ENCODE measurements at regions not wholly inside any gene's neighbourhood (a gene's known extent, or its start where the extent isn't known, plus 50 kb on each side); places are given as distances from the start of the nearest gene placed in this dataset.
A peak's percentile ranks its signal among the peaks of the same experiment; 100 is the strongest.

DNA sequence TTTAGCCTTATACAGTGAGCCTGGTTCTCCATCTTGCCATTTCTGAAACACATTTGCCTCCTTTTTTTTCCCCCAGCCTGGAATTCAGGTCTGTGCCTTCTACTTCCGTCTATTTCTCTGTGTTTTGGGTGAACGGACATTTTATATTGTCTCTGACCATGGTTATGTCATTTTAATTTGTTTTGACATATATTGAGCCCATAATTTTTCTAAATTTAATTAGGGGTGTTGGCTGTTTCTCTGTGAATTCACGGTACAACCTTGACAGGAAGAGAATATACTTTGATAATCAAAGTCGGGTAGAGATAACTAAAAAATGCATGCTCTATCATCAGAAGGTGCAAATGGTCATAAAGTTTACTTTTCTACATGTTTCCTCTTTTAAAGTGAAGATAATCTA lies 361.4 kb downstream of the VGLL3 start:
- Histone ChIP-seq H3K4me3 (ENCODE audit: low read depth, low read length) (no peak overlapping the region), H3K27ac (ENCODE audit: low read depth, low read length) (no peak overlapping the region), H3K4me1 (ENCODE audit: control insufficient read depth, insufficient read depth, low read length) (no peaks in the 10 kb centered on the region), H3K9me3 (ENCODE audit: control insufficient read depth, insufficient read depth, low read length) (no peaks in the 10 kb centered on the region), H3K27me3 (ENCODE audit: control insufficient read depth, insufficient read depth, low read length) (peaks cover 3% of the 10 kb centered on the region), H3K36me3 (ENCODE audit: control insufficient read depth, insufficient read depth, low read length) (no peaks in the 10 kb centered on the region)
- DNase-seq (ENCODE audit: low read depth in 4 of 6, low spot score in 6 of 6), result no peak
- no CpG with 5 or more reads among the region's 4 CpGs for WGBS (ENCODE audit: insufficient coverage)

DNA sequence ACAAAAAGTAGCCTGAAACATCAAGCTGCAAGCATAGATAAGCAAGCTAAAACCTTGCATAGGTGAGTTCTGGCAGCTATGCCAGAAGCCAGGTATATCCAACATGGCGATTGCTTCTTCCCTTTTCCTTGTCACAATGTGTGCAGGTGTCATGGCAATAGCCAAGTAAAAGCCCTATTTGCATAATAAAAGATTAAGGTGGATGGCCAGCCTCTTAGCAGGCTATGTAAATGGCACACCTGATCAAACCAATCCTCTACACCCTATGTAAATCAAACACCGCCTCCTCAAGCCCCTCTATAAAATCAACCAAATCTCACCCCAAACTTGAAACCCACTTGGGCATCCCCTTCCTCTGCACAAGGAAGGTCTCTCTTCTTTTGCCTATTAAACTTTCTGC lies 366.8 kb downstream of the VGLL3 start:
- no peak for DNase-seq (ENCODE audit: low read depth in 4 of 6, low spot score in 6 of 6)
- Histone ChIP-seq H3K4me3 (ENCODE audit: low read depth, low read length) (no peak overlapping the region), H3K27me3 (ENCODE audit: control insufficient read depth, insufficient read depth, low read length) (peaks cover under 1% of the 10 kb centered on the region), H3K4me1 (ENCODE audit: control insufficient read depth, insufficient read depth, low read length) (no peaks in the 10 kb centered on the region), H3K9me3 (ENCODE audit: control insufficient read depth, insufficient read depth, low read length) (no peaks in the 10 kb centered on the region), H3K27ac (ENCODE audit: low read depth, low read length) (no peak overlapping the region), H3K36me3 (ENCODE audit: control insufficient read depth, insufficient read depth, low read length) (no peaks in the 10 kb centered on the region)
- 100% methylated on average over 2 of the region's 2 CpGs for WGBS (ENCODE audit: insufficient coverage)

DNA sequence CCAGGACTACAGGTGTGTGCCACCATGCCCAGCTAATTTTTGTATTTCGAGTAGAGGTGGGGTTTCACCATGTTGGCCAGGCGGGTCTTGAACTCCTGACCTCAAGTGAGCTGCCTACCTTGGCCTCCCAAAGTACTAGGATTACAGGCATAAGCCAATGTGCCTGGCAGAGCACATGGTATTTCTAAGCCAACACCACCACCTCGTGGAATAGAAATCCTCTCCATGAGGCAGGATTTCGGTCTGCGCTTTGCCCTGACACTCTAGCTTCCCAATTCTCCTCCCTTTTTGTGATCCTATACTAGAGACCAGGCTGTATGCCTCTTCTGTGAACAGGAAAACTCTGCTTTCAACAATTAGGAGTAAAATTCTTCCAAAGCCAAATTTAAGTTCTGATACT lies 372.2 kb downstream of the VGLL3 start:
- 76% methylated on average over 5 of the region's 5 CpGs for WGBS (ENCODE audit: insufficient coverage)
- no peaks in the 10 kb centered on the region for H3K9me3 ChIP-seq (ENCODE audit: control insufficient read depth, insufficient read depth, low read length)

DNA sequence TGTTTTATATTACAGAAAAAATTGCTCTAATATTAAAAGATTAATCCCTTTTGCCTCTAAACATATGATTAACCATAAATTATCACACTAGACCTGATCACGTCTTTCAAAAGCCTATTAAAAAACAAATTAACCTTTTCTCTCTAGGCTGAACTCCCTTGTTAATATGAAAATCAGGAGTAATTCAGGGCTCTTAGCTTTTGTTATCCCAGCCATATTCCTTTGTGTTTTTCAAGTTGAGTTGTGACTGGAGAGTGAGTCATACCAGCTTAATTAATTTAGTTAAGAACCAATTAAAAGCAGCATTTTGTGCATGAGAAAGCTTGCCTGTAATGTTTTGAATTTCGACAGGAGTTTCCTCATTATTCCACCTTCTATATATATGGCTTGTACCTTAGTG lies 385.8 kb downstream of the VGLL3 start:
- Histone ChIP-seq H3K4me3 (ENCODE audit: low read depth, low read length) (no peak overlapping the region), H3K36me3 (ENCODE audit: control insufficient read depth, insufficient read depth, low read length) (no peaks in the 10 kb centered on the region), H3K27ac (ENCODE audit: low read depth, low read length) (no peak overlapping the region), H3K27me3 (ENCODE audit: control insufficient read depth, insufficient read depth, low read length) (no peaks in the 10 kb centered on the region), H3K9me3 (ENCODE audit: control insufficient read depth, insufficient read depth, low read length) (peaks cover 10% of the 10 kb centered on the region), H3K4me1 (ENCODE audit: control insufficient read depth, insufficient read depth, low read length) (no peaks in the 10 kb centered on the region)
- DNase-seq (ENCODE audit: low read depth in 4 of 6, low spot score in 6 of 6), result peak in 1 of 6 donors; percentile 21
- WGBS (ENCODE audit: insufficient coverage), result no CpG with 5 or more reads among the region's 2 CpGs

More for the DNA sequence above, 372.2 kb downstream of the VGLL3 start:
- Histone ChIP-seq H3K36me3 (ENCODE audit: control insufficient read depth, insufficient read depth, low read length) (no peaks in the 10 kb centered on the region), H3K27ac (ENCODE audit: low read depth, low read length) (no peak overlapping the region), H3K4me3 (ENCODE audit: low read depth, low read length) (no peak overlapping the region), H3K4me1 (ENCODE audit: control insufficient read depth, insufficient read depth, low read length) (no peaks in the 10 kb centered on the region), H3K27me3 (ENCODE audit: control insufficient read depth, insufficient read depth, low read length) (no peaks in the 10 kb centered on the region)
- no peak for DNase-seq (ENCODE audit: low read depth in 4 of 6, low spot score in 6 of 6)

DNA sequence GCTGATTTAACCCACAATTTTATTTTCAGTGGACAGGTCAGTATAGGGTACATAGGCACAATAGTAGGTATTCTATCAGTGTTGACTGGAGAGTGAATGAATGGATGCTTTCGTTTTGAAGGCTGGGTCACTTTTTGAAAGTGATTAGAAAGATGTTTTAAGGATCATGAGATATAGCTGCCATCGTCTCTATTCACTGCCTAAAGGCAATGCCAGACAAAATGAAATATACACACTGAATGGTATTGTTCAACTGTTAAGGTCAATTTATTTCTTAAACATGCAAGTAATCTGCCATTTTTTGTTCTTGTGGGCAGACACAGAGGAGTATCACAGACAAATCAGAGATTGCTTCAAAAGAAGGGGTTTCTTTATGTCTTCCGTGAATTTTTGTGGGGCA lies 395.3 kb downstream of the VGLL3 start:
- H3K36me3 ChIP-seq (ENCODE audit: control insufficient read depth, insufficient read depth, low read length), result no peaks in the 10 kb centered on the region
- H3K4me3 ChIP-seq (ENCODE audit: low read depth, low read length), result no peak overlapping the region
- H3K27me3 ChIP-seq (ENCODE audit: control insufficient read depth, insufficient read depth, low read length), result no peaks in the 10 kb centered on the region
- H3K27ac ChIP-seq (ENCODE audit: low read depth, low read length), result no peak overlapping the region
- no peaks in the 10 kb centered on the region for H3K4me1 ChIP-seq (ENCODE audit: control insufficient read depth, insufficient read depth, low read length)
- no peaks in the 10 kb centered on the region for H3K9me3 ChIP-seq (ENCODE audit: control insufficient read depth, insufficient read depth, low read length)
- no CpG with 5 or more reads among the region's 3 CpGs for WGBS (ENCODE audit: insufficient coverage)
- no peak for DNase-seq (ENCODE audit: low read depth in 4 of 6, low spot score in 6 of 6)

DNA sequence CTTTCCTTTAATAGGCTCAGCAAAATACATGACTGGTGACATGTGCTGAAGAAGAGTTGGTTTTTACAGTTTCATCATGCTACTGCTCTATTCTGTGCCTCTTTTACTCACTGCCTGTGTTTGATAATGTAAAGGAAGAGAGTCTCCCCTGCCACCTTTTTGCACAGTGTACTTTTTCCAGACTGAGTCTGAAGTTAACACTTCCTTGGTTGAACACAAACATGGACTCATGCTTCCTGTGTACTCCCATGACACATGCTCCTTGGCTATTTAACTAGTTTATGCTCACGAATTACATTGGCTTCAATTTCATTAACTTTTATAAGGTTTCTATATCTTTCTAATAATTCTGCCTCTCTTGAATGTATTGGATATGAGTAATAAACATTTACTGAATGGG lies 396.1 kb downstream of the VGLL3 start:
- no CpG with 5 or more reads among the region's 1 CpG for WGBS (ENCODE audit: insufficient coverage)
- Histone ChIP-seq H3K9me3 (ENCODE audit: control insufficient read depth, insufficient read depth, low read length) (no peaks in the 10 kb centered on the region), H3K4me1 (ENCODE audit: control insufficient read depth, insufficient read depth, low read length) (no peaks in the 10 kb centered on the region), H3K36me3 (ENCODE audit: control insufficient read depth, insufficient read depth, low read length) (no peaks in the 10 kb centered on the region), H3K27me3 (ENCODE audit: control insufficient read depth, insufficient read depth, low read length) (no peaks in the 10 kb centered on the region), H3K27ac (ENCODE audit: low read depth, low read length) (no peak overlapping the region), H3K4me3 (ENCODE audit: low read depth, low read length) (no peak overlapping the region)
- no peak for DNase-seq (ENCODE audit: low read depth in 4 of 6, low spot score in 6 of 6)

DNA sequence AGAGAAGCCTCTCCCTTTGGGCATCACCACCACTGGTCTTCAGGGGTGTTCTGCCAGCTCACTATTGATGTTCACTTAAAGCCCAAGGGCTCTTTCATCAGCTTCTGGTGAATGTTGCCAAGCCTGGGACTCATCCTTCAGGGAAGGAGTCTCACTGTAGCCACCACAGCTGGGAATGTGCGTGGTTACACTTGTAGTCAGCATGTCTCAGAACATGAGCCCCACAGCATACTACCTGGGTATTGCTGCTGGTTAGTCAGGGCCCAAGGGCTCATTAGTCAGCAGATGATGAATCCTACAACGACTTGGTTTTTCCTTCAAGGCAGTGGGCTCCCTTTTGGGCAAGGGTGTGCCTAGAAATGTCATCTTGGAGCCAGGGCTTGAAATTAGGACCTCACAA lies 412.9 kb downstream of the VGLL3 start:
- H3K4me3 ChIP-seq (ENCODE audit: low read depth, low read length), result no peak overlapping the region
- no peaks in the 10 kb centered on the region for H3K9me3 ChIP-seq (ENCODE audit: control insufficient read depth, insufficient read depth, low read length)
- WGBS (ENCODE audit: insufficient coverage), result 87% methylated on average over 1 of the region's 2 CpGs
- H3K27ac ChIP-seq (ENCODE audit: low read depth, low read length), result no peak overlapping the region
- no peaks in the 10 kb centered on the region for H3K27me3 ChIP-seq (ENCODE audit: control insufficient read depth, insufficient read depth, low read length)
- no peaks in the 10 kb centered on the region for H3K36me3 ChIP-seq (ENCODE audit: control insufficient read depth, insufficient read depth, low read length)
- DNase-seq (ENCODE audit: low read depth in 4 of 6, low spot score in 6 of 6), result no peak
- H3K4me1 ChIP-seq (ENCODE audit: control insufficient read depth, insufficient read depth, low read length), result no peaks in the 10 kb centered on the region

DNA sequence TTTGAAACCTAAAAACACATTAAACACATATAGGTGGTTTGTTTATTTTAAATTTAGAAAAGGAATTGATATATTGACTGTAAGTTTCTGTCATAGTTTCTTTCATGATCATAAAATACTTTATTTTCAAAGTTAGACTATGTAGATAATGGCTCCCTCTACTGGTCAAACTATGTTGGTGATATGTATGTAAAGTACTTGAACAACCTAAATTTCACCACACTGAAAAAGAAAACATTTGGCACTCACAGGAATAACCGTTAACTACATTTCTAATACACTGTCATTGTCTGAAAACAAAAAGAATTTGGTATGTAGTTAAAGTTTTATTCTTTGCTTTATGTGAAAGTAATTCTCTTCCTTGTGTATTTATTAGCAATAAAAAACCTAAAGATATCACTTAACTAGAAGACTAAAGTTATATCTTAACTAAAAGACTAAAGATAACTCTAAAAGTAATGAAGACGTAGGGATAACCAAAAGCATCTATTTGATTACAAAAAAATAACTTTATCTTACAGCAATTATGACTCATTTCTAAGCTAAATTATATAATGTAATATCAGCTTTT lies 427.5 kb downstream of the VGLL3 start:
- no peak overlapping the region for H3K27ac ChIP-seq (ENCODE audit: low read depth, low read length)
- WGBS (ENCODE audit: insufficient coverage), result no CpG with 5 or more reads among the region's 2 CpGs
- DNase-seq (ENCODE audit: low read depth in 4 of 6, low spot score in 6 of 6), result peak in 5 of 6 donors; percentile 33 to 90 (median 47)
- no peaks in the 10 kb centered on the region for H3K36me3 ChIP-seq (ENCODE audit: control insufficient read depth, insufficient read depth, low read length)
- no peaks in the 10 kb centered on the region for H3K9me3 ChIP-seq (ENCODE audit: control insufficient read depth, insufficient read depth, low read length)
- H3K4me1 ChIP-seq (ENCODE audit: control insufficient read depth, insufficient read depth, low read length), result no peaks in the 10 kb centered on the region
- H3K4me3 ChIP-seq (ENCODE audit: low read depth, low read length), result no peak overlapping the region
- H3K27me3 ChIP-seq (ENCODE audit: control insufficient read depth, insufficient read depth, low read length), result no peaks in the 10 kb centered on the region

DNA sequence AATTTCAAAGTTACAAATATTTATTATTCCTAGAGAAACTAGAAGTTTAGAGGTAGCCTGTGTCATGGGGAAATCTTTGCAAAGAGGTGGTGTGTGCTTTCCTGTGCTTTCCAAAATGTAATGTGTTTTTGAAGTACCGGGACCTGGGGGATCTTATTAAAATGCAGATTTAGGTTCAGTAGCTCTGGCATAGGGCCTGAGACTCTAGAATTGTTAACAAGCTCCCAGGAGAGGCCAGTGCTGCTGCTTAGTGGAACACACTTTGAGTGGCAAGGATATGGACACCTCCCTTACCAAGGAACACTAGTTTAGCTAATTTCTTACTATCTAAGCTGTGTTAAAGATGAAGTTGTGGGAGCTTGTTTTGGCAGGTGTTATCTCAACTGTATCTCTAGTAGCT lies 428.9 kb downstream of the VGLL3 start:
- Histone ChIP-seq H3K27ac (ENCODE audit: low read depth, low read length) (no peak overlapping the region), H3K4me1 (ENCODE audit: control insufficient read depth, insufficient read depth, low read length) (no peaks in the 10 kb centered on the region)
- peak in 1 of 6 donors; percentile 14 for DNase-seq (ENCODE audit: low read depth in 4 of 6, low spot score in 6 of 6)

DNA sequence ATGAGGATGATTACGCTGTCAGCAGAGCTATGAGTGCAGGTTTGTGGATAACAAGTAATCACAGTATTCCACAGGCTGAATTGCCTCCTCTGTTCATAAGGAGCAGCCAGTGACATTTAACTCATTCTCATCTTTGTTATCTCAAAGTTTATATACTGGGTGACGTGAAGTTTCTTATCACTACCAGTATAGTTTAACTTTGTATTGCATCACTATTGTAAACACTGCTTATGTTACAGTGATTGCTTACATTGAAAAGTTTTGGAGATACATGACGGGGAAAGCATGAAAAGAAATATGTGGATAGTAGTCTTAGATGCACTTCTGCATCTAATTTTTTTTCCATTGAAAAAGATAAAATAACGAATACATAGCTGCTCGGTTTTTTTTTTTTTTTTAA lies 429.7 kb downstream of the VGLL3 start:
- H3K4me3 ChIP-seq (ENCODE audit: low read depth, low read length), result no peak overlapping the region
- no peak for DNase-seq (ENCODE audit: low read depth in 4 of 6, low spot score in 6 of 6)
- H3K36me3 ChIP-seq (ENCODE audit: control insufficient read depth, insufficient read depth, low read length), result no peaks in the 10 kb centered on the region
- no peaks in the 10 kb centered on the region for H3K4me1 ChIP-seq (ENCODE audit: control insufficient read depth, insufficient read depth, low read length)
- no peaks in the 10 kb centered on the region for H3K27me3 ChIP-seq (ENCODE audit: control insufficient read depth, insufficient read depth, low read length)
- WGBS (ENCODE audit: insufficient coverage), result no CpG with 5 or more reads among the region's 5 CpGs
- H3K27ac ChIP-seq (ENCODE audit: low read depth, low read length), result no peak overlapping the region
- no peaks in the 10 kb centered on the region for H3K9me3 ChIP-seq (ENCODE audit: control insufficient read depth, insufficient read depth, low read length)

More for the DNA sequence above, 428.9 kb downstream of the VGLL3 start:
- no CpG with 5 or more reads among the region's 1 CpG for WGBS (ENCODE audit: insufficient coverage)
- Histone ChIP-seq H3K36me3 (ENCODE audit: control insufficient read depth, insufficient read depth, low read length) (no peaks in the 10 kb centered on the region), H3K4me3 (ENCODE audit: low read depth, low read length) (no peak overlapping the region), H3K9me3 (ENCODE audit: control insufficient read depth, insufficient read depth, low read length) (no peaks in the 10 kb centered on the region), H3K27me3 (ENCODE audit: control insufficient read depth, insufficient read depth, low read length) (no peaks in the 10 kb centered on the region)
